Stimulated activated naive CD8-positive, alpha-beta T cell treated with anti-CD3 and anti-CD28 coated beads, Interleukin-15, Interleukin-2, amounts not matched to agents 100 ng/mL and 50 ng/mL, for 24 hours (primary cell): ENCODE measurements at regions not wholly inside any gene's neighbourhood (a gene's known extent, or its start where the extent isn't known, plus 50 kb on each side); places are given as distances from the start of the nearest gene placed in this dataset.

Source experiments
- H3K27ac Mint-ChIP-seq: one replicate; pipeline ENCODE4 v1.8.0; 2021; ENCODE audit warnings: mild to moderate bottlenecking, mixed read lengths
- H3K27me3 Mint-ChIP-seq: one replicate; pipeline ENCODE4 v1.8.0; 2021; ENCODE audit warnings: mixed read lengths
- H3K36me3 Mint-ChIP-seq: one replicate; pipeline ENCODE4 v1.8.0; 2021; ENCODE audit warnings: low read depth, mixed read lengths
- H3K4me1 Mint-ChIP-seq: one replicate; pipeline ENCODE4 v1.8.0; 2021; ENCODE audit warnings: low read depth, mixed read lengths
- H3K4me3 Mint-ChIP-seq: one replicate; pipeline ENCODE4 v1.8.0; 2021; ENCODE audit warnings: mild to moderate bottlenecking, mixed read lengths
- H3K9me3 Mint-ChIP-seq: one replicate; pipeline ENCODE4 v1.8.0; 2021; ENCODE audit warnings: mixed read lengths

- H3K36me3 Mint-ChIP-seq = no peaks in the 10 kb centered on the region
- H3K9me3 Mint-ChIP-seq = no peaks in the 10 kb centered on the region
- no peaks in the 10 kb centered on the region for H3K27me3 Mint-ChIP-seq
- H3K4me3 Mint-ChIP-seq = no peak overlapping the region
- H3K4me1 Mint-ChIP-seq = no peaks in the 10 kb centered on the region
- H3K27ac Mint-ChIP-seq = no peak overlapping the region
Observed at GRCh38 chr18:39519741-39520140, 1954.1 kb upstream of the CELF4 start.

DNA sequence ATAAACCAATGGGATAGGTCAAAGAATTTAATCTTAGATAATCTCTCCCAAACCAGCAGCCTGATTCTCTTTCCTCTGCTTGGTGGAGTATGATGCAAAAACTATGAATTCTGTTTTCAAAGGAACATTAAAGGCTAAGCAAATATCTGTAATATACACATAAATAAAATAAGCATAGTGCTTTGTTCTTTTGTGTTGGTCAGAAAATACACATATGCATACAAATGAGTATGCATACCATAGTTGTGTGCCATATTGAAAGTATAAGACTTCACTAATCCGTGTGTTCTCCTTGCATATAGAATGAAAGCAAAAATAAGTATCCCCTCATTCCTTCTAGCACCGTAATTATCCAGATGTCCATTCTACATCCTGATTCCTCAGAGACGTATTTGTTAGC lies 1949.7 kb upstream of the CELF4 start:
- H3K4me1 Mint-ChIP-seq = no peaks in the 10 kb centered on the region
- H3K4me3 Mint-ChIP-seq = no peak overlapping the region
- no peaks in the 10 kb centered on the region for H3K36me3 Mint-ChIP-seq
- H3K27me3 Mint-ChIP-seq = no peaks in the 10 kb centered on the region
- H3K9me3 Mint-ChIP-seq = peaks cover 3% of the 10 kb centered on the region
- no peak overlapping the region for H3K27ac Mint-ChIP-seq

DNA sequence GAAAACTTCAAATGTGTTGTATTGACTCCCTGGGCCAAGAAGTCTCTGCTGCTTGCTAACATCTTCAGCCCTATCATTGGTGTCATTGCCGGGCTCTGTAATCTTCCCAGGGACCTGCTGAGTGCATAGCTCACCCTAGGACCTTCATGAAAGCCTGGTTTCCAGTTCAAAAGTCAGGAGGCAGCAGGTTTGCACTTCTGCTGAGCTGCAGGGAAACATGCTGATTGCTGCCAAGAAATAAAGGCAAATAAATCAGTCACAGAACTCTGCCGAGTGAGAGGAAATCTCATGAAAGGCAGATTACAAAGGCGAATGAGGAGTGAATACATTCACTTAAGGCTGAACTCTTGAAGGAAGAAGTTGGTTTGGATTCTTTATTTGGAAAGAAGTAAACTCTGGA lies 1947.6 kb upstream of the CELF4 start:
- H3K36me3 Mint-ChIP-seq = no peaks in the 10 kb centered on the region
- no peak overlapping the region for H3K27ac Mint-ChIP-seq
- no peak overlapping the region for H3K4me3 Mint-ChIP-seq
- no peaks in the 10 kb centered on the region for H3K4me1 Mint-ChIP-seq
- H3K9me3 Mint-ChIP-seq = peaks cover 4% of the 10 kb centered on the region
- H3K27me3 Mint-ChIP-seq = no peaks in the 10 kb centered on the region

DNA sequence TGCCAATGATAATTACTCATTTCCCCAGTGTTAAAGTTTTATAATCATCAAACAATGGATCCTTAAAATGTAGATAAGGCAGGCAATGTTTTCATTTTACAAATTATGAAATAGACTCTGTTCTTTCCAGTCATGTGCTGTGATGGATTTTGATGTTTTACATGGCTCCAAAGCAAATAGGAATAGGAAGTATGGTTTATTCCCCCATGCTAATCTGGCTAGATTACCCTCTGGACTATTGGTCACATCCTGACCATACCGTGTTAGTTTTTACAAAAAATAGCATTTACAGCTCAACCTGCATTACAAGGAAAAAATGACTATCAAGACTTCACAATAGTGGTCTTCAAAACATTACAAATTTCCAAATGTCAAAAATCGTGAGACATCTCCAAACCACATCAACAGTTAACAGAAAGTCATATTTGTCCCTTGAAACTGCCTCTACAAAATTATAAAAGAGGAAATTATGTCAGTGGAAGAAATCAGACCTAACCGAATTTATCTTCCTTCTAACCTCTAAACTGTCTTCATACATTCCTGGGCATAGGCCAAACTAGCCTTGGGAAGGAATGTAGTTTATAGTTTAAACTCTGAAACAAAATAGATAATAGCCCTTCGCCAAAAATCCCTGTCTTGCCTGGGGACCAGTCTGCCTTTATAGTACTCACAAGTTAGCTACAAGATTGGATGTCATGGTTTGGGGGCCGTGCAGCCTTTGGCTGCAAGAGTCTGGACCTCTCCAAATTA lies 1941.2 kb upstream of the CELF4 start:
- H3K27me3 Mint-ChIP-seq = no peaks in the 10 kb centered on the region
- no peak overlapping the region for H3K27ac Mint-ChIP-seq
- no peaks in the 10 kb centered on the region for H3K4me1 Mint-ChIP-seq
- H3K4me3 Mint-ChIP-seq = no peak overlapping the region
- H3K36me3 Mint-ChIP-seq = no peaks in the 10 kb centered on the region
- peaks cover 7% of the 10 kb centered on the region for H3K9me3 Mint-ChIP-seq

GRCh38 chr18:39500306-39500705 lies 1934.7 kb upstream of the CELF4 start:
- Mint-ChIP-seq H3K36me3 (no peaks in the 10 kb centered on the region), H3K9me3 (peaks cover 8% of the 10 kb centered on the region), H3K27ac (no peak overlapping the region), H3K4me3 (no peak overlapping the region), H3K27me3 (no peaks in the 10 kb centered on the region), H3K4me1 (no peaks in the 10 kb centered on the region)

DNA sequence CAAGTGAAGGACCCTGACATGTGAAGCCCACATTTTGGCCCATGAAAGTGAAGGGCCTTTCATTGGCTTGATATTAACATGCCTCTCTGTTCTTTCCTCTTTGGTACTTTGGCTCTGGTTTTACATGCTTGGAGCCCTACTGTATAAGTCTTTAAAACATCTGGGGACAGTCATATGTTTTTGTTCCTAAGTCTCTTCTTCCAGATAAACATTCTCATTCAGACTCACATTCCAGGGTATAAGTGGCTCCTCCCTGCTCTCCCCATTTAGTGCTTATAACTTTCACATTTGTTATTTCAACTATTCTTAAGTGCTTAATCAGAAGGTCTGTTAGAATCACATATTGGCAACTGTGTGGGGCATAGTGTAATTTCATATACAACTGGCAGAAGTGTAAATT lies 1932.2 kb upstream of the CELF4 start:
- no peak overlapping the region for H3K4me3 Mint-ChIP-seq
- H3K4me1 Mint-ChIP-seq = no peaks in the 10 kb centered on the region
- H3K36me3 Mint-ChIP-seq = no peaks in the 10 kb centered on the region
- no peaks in the 10 kb centered on the region for H3K27me3 Mint-ChIP-seq
- no peak overlapping the region for H3K27ac Mint-ChIP-seq
- H3K9me3 Mint-ChIP-seq = peaks cover 8% of the 10 kb centered on the region

GRCh38 chr18:39496986-39497385 lies 1931.4 kb upstream of the CELF4 start:
- H3K4me1 Mint-ChIP-seq = no peaks in the 10 kb centered on the region
- H3K27ac Mint-ChIP-seq = no peak overlapping the region
- H3K36me3 Mint-ChIP-seq = no peaks in the 10 kb centered on the region
- H3K4me3 Mint-ChIP-seq = no peak overlapping the region
- no peaks in the 10 kb centered on the region for H3K27me3 Mint-ChIP-seq
- H3K9me3 Mint-ChIP-seq = peaks cover 8% of the 10 kb centered on the region

GRCh38 chr18:39494211-39494896 lies 1928.8 kb upstream of the CELF4 start:
- Mint-ChIP-seq H3K9me3 (peaks cover 8% of the 10 kb centered on the region), H3K36me3 (no peaks in the 10 kb centered on the region), H3K27me3 (no peaks in the 10 kb centered on the region), H3K4me3 (no peak overlapping the region), H3K4me1 (no peaks in the 10 kb centered on the region), H3K27ac (no peak overlapping the region)

GRCh38 chr18:39491408-39491807 lies 1925.8 kb upstream of the CELF4 start:
- Mint-ChIP-seq H3K4me1 (no peaks in the 10 kb centered on the region), H3K27me3 (no peaks in the 10 kb centered on the region), H3K36me3 (no peaks in the 10 kb centered on the region), H3K4me3 (no peak overlapping the region), H3K27ac (no peak overlapping the region), H3K9me3 (peaks cover 3% of the 10 kb centered on the region)

DNA sequence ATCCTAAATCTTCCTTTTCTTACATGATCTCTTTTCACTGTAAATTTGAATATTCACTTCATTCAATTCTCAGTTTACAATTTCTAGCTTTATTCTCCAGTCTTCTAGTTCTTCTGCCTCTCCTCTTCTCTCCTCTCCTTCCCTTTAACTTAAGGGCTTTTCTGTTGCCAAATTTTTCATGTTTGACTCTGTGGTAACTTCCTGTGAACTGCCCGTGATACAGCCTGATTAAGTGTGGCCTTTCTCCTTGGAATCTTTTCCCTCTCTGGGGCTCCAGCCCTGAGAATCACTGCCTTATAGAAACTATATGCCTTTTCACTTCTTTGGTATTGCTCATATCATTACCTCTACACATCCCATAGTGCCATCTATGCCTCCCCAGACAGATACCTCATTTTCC lies 1923.8 kb upstream of the CELF4 start:
- Mint-ChIP-seq H3K27me3 (no peaks in the 10 kb centered on the region), H3K4me1 (no peaks in the 10 kb centered on the region), H3K4me3 (no peak overlapping the region), H3K36me3 (no peaks in the 10 kb centered on the region), H3K27ac (no peak overlapping the region), H3K9me3 (peaks cover 3% of the 10 kb centered on the region)

DNA sequence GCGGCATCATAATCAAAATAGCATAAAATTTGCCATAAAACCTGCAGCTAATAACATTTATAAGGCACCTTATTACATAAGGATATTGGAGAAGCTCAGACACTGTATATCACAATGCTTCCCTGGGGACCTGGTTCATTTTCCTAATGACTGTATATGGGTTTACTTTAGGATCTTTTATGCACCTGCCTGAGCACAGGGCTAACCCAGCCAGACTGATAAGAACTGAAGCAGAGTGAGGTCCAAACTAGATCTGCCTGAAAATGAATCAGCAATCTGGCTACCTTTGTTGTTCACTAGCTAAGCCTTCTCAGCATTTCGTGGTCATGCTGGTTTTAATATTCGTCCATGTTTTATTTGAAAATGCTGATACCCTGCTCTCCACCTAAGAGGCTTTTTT lies 1922.3 kb upstream of the CELF4 start:
- H3K4me1 Mint-ChIP-seq = no peaks in the 10 kb centered on the region
- no peak overlapping the region for H3K27ac Mint-ChIP-seq
- H3K9me3 Mint-ChIP-seq = peaks cover 3% of the 10 kb centered on the region
- H3K4me3 Mint-ChIP-seq = no peak overlapping the region
- no peaks in the 10 kb centered on the region for H3K27me3 Mint-ChIP-seq
- no peaks in the 10 kb centered on the region for H3K36me3 Mint-ChIP-seq

GRCh38 chr18:39486268-39486667 lies 1920.7 kb upstream of the CELF4 start:
- H3K4me1 Mint-ChIP-seq = no peaks in the 10 kb centered on the region
- H3K4me3 Mint-ChIP-seq = no peak overlapping the region
- H3K36me3 Mint-ChIP-seq = no peaks in the 10 kb centered on the region
- no peaks in the 10 kb centered on the region for H3K27me3 Mint-ChIP-seq
- H3K27ac Mint-ChIP-seq = no peak overlapping the region
- H3K9me3 Mint-ChIP-seq = peaks cover 3% of the 10 kb centered on the region

- Mint-ChIP-seq H3K27me3 (no peaks in the 10 kb centered on the region), H3K27ac (no peak overlapping the region), H3K4me3 (no peak overlapping the region), H3K4me1 (no peaks in the 10 kb centered on the region), H3K9me3 (peaks cover 3% of the 10 kb centered on the region), H3K36me3 (no peaks in the 10 kb centered on the region)
Observed at GRCh38 chr18:39485696-39486095, 1920.1 kb upstream of the CELF4 start.

DNA sequence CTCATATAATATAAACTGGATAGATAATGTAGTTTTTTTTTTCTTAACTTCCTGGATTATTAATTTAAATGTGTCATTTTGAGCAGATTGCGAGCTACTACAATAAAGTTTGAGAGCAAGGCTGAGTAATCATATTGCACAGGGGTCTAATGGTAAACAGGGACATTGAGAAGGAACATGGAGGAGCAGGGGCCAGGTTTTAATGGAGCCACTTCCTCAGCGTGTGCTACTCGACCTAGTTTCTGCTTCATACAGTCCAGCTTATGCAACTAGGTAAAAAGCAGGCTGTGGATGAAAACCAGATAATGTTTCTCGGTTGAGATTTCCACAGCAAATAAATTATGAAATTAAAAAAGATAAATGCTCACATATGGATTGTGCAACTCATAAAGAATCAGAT lies 1915.7 kb upstream of the CELF4 start:
- Mint-ChIP-seq H3K9me3 (peaks cover 7% of the 10 kb centered on the region), H3K27me3 (no peaks in the 10 kb centered on the region), H3K36me3 (no peaks in the 10 kb centered on the region), H3K4me1 (no peaks in the 10 kb centered on the region), H3K27ac (no peak overlapping the region), H3K4me3 (no peak overlapping the region)

DNA sequence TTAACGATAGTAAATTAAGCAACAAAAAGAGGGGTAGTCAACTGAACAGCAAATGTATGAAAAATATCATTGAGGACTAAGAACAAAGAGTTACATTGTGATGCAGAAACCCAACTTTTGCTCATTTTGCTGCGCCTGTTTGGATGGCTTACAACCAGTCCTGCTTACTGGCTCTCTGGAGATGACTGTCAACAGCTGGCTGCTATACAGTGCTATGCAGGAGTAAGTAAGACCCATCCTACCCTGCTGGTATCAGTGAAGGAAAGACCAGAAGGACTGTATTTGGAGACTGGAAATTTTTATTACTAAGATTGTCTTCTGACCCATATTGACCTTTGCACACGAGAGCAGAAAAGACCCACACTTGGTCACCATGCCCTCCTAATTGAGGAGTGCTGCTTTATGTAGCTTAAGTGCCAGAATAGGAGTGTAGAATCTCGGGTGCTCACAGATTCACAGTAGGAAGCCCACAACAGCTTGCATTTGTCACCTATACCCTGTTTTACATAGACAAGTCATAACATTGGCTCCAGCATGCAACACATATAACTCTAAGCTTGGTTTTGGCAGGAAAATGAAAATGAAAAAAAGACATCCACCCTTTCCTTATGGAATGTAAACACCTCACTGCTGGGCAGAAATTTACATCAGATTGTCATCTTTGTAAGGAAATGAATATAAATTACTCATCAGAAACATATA lies 1915.0 kb upstream of the CELF4 start:
- Mint-ChIP-seq H3K9me3 (peaks cover 7% of the 10 kb centered on the region), H3K4me1 (no peaks in the 10 kb centered on the region), H3K36me3 (no peaks in the 10 kb centered on the region), H3K27ac (no peak overlapping the region), H3K27me3 (no peaks in the 10 kb centered on the region), H3K4me3 (no peak overlapping the region)
